HUES64 (cell line): ENCODE measurements at regions not wholly inside any gene's neighbourhood (a gene's known extent, or its start where the extent isn't known, plus 50 kb on each side); places are given as distances from the start of the nearest gene placed in this dataset.

Source experiments
- H3K27ac ChIP-seq: 2 replicates; pipeline ENCODE4 v1.7.0; 2013; ENCODE audit warnings: low read depth, low read length, inconsistent platforms
- H3K27me3 ChIP-seq: 2 replicates; pipeline ENCODE4 v1.6.1; 2013; ENCODE audit warnings: mild to moderate bottlenecking, low read length; ENCODE audit not compliant: insufficient read depth
- H3K36me3 ChIP-seq: 2 replicates; pipeline ENCODE4 v1.6.1; 2013; ENCODE audit warnings: mild to moderate bottlenecking, low read length; ENCODE audit not compliant: insufficient read depth
- H3K4me1 ChIP-seq: 2 replicates; pipeline ENCODE4 v1.6.1; 2013; ENCODE audit warnings: mild to moderate bottlenecking, low read length, moderate library complexity; ENCODE audit not compliant: insufficient read depth
- H3K4me3 ChIP-seq: 2 replicates; pipeline ENCODE4 v1.5.1; 2013; ENCODE audit warnings: mild to moderate bottlenecking, low read length, moderate library complexity
- H3K9ac ChIP-seq: 2 replicates; pipeline ENCODE4 v1.6.1; 2013; ENCODE audit warnings: mild to moderate bottlenecking, low read depth, low read length
- H3K9me3 ChIP-seq: 2 replicates; pipeline ENCODE4 v1.6.1; 2013; ENCODE audit warnings: low read depth, low read length; ENCODE audit not compliant: insufficient read depth
- WGBS: fragments of 150-250, 120-280 bp; methylation state at CpG from one replicate; pipeline ENCODE4 v1.1.7; 2013; ENCODE audit warnings: missing lambda C conversion rate; 5-methylcytosine and 5-hydroxymethylcytosine counted together

DNA sequence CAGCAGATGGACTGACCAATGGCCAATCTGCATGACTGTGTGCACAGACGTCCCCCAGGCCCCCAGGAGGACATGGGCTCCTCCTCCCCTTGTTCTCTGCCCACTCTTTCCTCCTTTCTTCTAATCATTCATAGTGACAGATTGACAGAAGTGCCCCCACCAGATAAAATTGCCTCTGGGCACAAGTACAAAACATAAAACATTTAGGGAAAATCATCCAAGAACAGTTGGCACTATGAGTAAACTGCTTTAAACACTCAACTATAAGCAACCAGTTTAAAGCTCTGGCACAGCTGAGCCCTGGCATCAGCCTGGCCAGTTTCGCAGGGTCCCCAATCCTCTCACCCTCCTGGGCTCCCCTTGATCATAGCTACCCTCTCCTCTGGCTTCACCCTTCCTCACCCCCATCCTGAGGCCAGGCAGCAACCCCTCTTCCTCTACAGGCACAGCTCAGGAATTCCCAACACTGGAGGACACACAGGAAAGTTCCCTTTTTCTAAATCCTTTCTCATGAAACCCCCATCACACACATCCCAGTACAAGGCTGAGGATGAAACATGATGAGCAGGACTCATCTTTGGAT is 232.9 kb downstream of the BUD13 start:
- WGBS, result 86% methylated on average over 2 of the region's 2 CpGs
- H3K27me3 ChIP-seq, result 0 out of 2 replicates have a peak, but pooled peaks cover 3% of the 10 kb centered on the region
- 0 out of 2 replicates have a peak, but pooled peaks cover 7% of the 10 kb centered on the region for H3K4me1 ChIP-seq
- H3K9ac ChIP-seq, result no peak overlapping the region
- no peaks in the 10 kb centered on the region for H3K9me3 ChIP-seq
- no peak overlapping the region for H3K4me3 ChIP-seq
- H3K27ac ChIP-seq, result no peak overlapping the region
- no peaks in the 10 kb centered on the region for H3K36me3 ChIP-seq

DNA sequence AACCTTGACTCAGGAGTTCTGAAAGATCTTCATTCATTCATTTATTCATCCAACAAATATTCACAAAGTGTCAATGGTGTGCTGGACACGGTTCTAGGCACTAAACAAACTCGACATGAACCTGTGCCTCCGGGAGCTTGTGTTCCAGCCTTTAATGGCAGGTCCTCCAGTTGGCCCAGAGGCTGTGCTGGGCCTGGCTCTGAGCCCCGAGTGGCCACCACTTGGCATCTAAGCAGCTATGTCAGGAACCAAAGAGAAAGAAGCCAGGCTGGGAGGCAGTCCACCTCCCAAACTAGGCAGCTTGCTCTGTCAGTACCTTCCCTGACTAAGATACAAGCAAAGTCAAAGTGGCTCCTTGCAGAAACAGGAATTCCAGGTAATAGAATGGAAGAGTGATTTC is 233.6 kb downstream of the BUD13 start:
- H3K27me3 ChIP-seq, result 0 out of 2 replicates have a peak, but pooled peaks cover 3% of the 10 kb centered on the region
- no peak overlapping the region for H3K9ac ChIP-seq
- H3K4me1 ChIP-seq, result 0 out of 2 replicates have a peak, but pooled peaks cover 7% of the 10 kb centered on the region
- H3K4me3 ChIP-seq, result no peak overlapping the region
- 94% methylated on average over 4 of the region's 4 CpGs for WGBS
- H3K9me3 ChIP-seq, result no peaks in the 10 kb centered on the region
- no peak overlapping the region for H3K27ac ChIP-seq
- no peaks in the 10 kb centered on the region for H3K36me3 ChIP-seq

DNA sequence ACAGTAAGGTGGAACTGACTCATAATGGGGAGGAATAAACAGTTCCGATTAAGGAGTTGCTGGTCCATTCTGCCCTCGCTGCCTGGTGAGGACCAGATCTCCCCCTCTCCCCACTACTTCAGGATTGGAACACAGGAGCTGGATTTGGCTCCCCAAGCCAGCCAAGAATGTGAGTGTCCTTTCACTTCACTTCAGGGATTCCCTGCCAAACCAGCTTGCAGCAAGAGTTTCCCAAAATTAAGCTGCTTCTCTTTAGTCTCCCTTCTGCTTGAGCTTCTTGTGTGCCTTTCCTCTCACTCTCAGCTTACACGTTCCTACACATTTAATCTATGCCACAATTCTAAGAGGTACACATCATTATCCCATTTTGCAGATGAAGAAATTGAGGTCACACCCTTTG is 234.1 kb downstream of the BUD13 start:
- peaks cover 5% of the 10 kb centered on the region; the same call in 1 of the 2 replicates for H3K4me1 ChIP-seq
- WGBS, result 86% methylated on average over 3 of the region's 3 CpGs

GRCh38 chr11:116537709-116538108 is 235.1 kb downstream of the BUD13 start:
- Histone ChIP-seq H3K4me3 (no peak overlapping the region), H3K27ac (no peak overlapping the region), H3K9ac (no peak overlapping the region), H3K36me3 (no peaks in the 10 kb centered on the region), H3K27me3 (0 out of 2 replicates have a peak, but pooled peaks cover 3% of the 10 kb centered on the region), H3K9me3 (no peaks in the 10 kb centered on the region), H3K4me1 (peaks cover 9% of the 10 kb centered on the region; the same call in 1 of the 2 replicates)
- 93% methylated on average over 11 of the region's 11 CpGs for WGBS

More for the DNA sequence above, 234.1 kb downstream of the BUD13 start:
- H3K27me3 ChIP-seq, result 0 out of 2 replicates have a peak, but pooled peaks cover 3% of the 10 kb centered on the region
- H3K27ac ChIP-seq, result no peak overlapping the region
- no peaks in the 10 kb centered on the region for H3K9me3 ChIP-seq
- H3K36me3 ChIP-seq, result no peaks in the 10 kb centered on the region
- H3K9ac ChIP-seq, result no peak overlapping the region
- no peak overlapping the region for H3K4me3 ChIP-seq

DNA sequence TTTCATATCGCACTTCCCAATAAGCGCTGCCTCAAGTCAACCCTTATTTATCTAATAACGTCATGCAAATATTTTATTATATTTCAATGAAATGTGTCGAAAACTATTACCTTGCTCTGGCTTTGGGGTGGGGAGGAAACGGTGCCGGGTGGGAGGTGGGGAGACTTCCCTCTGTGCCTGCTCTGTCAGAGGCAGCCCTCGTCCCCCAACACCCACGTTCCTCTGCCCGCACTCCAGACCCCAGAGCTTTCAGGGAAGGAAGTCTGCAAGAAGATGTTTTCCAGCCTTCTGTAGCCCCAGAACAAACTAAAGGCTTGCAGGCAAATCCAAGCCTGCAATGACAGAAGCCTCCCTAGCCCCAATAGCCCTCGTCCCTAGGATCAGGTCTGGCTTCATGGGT is 235.7 kb downstream of the BUD13 start:
- 0 out of 2 replicates have a peak, but pooled peaks cover 3% of the 10 kb centered on the region for H3K27me3 ChIP-seq
- no peak overlapping the region for H3K27ac ChIP-seq
- 98% methylated on average over 9 of the region's 10 CpGs for WGBS
- no peaks in the 10 kb centered on the region for H3K36me3 ChIP-seq
- no peak overlapping the region for H3K9ac ChIP-seq
- peaks cover 9% of the 10 kb centered on the region; the same call in 1 of the 2 replicates for H3K4me1 ChIP-seq
- no peaks in the 10 kb centered on the region for H3K9me3 ChIP-seq
- no peak overlapping the region for H3K4me3 ChIP-seq

DNA sequence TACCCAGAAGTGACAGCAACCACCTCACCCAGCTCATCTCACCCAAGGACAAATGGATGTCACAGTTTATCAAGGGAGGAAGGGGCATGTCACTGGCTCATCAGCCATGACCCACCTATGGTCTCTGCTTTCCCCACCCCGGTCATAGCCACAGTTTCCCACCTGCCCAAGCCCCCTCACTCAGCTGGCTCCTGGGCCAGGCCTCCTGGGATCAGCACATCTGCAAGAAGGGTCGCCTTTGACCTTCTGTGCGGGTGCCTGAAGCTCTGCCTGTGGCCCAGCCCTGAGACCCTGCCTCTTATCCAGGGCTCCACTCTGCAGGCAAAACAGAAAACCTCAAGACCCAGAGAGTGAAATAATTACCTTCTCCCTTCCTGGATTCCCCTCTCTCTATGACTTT is 236.4 kb downstream of the BUD13 start:
- WGBS, result 91% methylated on average over 3 of the region's 3 CpGs
- no peaks in the 10 kb centered on the region for H3K36me3 ChIP-seq
- no peak overlapping the region for H3K9ac ChIP-seq
- H3K4me3 ChIP-seq, result no peak overlapping the region
- no peak overlapping the region for H3K27ac ChIP-seq
- H3K4me1 ChIP-seq, result peaks cover 9% of the 10 kb centered on the region; the same call in 1 of the 2 replicates
- H3K9me3 ChIP-seq, result no peaks in the 10 kb centered on the region
- 0 out of 2 replicates have a peak, but pooled peaks cover 3% of the 10 kb centered on the region for H3K27me3 ChIP-seq

DNA sequence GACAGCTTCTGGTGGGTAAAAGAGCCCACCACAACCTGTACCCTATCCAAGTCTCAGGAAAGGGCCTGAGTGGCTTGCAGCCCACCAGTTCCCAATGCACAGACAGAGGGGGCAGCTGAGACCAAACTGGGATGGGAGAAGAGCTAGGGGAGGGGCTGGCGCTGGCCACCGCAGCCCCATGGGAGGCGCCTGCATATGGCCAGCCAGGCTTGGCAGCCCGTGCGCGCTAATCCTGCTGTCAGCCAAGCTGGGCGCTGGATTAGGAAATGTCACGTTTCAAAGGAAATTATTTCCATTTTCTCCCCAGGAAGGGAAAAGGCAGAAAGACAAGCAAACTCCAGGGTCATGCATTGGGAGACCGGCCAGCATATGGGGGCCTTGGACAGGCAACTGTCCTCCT is 236.8 kb downstream of the BUD13 start:
- Histone ChIP-seq H3K27ac (no peak overlapping the region), H3K9ac (no peak overlapping the region), H3K27me3 (0 out of 2 replicates have a peak, but pooled peaks cover 3% of the 10 kb centered on the region), H3K4me3 (no peak overlapping the region), H3K4me1 (peaks cover 9% of the 10 kb centered on the region; the same call in 1 of the 2 replicates), H3K9me3 (no peaks in the 10 kb centered on the region), H3K36me3 (no peaks in the 10 kb centered on the region)
- 89% methylated on average over 9 of the region's 9 CpGs for WGBS

DNA sequence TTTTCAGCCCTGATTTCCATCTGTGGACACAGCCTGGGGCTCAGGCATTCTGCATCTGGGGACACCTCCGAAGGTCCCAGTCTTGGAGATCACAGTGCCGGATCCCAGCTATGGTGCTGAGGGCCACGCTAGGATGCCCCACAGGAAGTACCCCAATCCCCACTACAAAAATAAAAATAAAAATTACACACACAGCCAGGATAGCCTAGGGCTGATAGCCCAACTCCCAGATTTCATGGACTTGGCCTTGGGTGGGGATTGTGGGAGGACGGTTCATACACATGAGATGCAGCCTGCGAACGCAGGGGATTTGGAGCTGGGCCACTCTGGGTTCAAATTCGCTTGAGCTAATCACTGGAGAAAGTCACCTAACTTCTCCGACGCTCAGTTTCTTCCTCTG is 237.7 kb downstream of the BUD13 start:
- H3K4me1 ChIP-seq, result peaks cover 9% of the 10 kb centered on the region; the same call in 1 of the 2 replicates
- no peak overlapping the region for H3K9ac ChIP-seq
- H3K9me3 ChIP-seq, result no peaks in the 10 kb centered on the region
- WGBS, result 96% methylated on average over 9 of the region's 9 CpGs
- H3K4me3 ChIP-seq, result no peak overlapping the region
- H3K27ac ChIP-seq, result no peak overlapping the region
- 0 out of 2 replicates have a peak, but pooled peaks cover 3% of the 10 kb centered on the region for H3K27me3 ChIP-seq
- H3K36me3 ChIP-seq, result no peaks in the 10 kb centered on the region

DNA sequence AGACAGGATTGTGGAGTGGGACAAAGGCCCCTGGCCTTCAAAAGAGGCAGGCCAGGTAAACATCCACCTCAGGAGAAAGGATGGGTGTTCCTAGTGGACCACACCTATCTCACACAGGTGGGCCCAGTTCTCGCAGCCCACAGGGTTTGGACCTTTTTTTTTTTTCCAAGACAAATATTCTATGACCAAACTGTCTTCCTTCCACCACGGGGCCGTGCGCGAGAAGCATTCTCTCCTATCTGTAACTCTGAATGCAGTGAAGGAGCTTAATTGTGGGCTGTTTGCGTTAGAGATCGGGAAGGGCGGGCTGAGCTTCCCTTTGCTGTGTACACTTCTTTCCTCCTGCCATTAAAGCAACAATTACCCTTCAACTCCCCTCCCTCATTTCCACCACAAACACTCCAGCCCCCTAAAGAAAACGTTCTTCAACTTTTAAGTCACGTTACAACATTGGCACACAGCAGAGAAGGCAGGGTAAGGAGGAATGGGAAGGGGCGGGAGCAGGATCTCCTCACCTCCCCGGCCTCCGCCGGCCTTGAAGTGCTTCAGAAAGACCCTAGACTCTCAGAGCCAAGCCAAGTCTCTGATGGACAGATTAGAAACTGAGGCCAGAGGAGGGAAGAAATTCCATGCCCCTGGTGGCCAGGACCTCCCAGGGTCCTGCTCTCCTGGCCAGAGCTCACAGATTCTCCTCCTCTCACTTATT is 238.4 kb downstream of the BUD13 start:
- no peak overlapping the region for H3K27ac ChIP-seq
- no peaks in the 10 kb centered on the region for H3K9me3 ChIP-seq
- 83% methylated on average over 14 of the region's 14 CpGs for WGBS
- no peak overlapping the region for H3K9ac ChIP-seq
- H3K4me1 ChIP-seq, result peaks cover 9% of the 10 kb centered on the region; the same call in 1 of the 2 replicates
- H3K27me3 ChIP-seq, result 0 out of 2 replicates have a peak, but pooled peaks cover 3% of the 10 kb centered on the region
- no peaks in the 10 kb centered on the region for H3K36me3 ChIP-seq
- no peak overlapping the region for H3K4me3 ChIP-seq

GRCh38 chr11:116533186-116533825 is 239.5 kb downstream of the BUD13 start:
- WGBS, result 58% methylated on average over 11 of the region's 11 CpGs
- Histone ChIP-seq H3K4me1 (peaks cover 9% of the 10 kb centered on the region; the same call in 1 of the 2 replicates), H3K9ac (no peak overlapping the region), H3K9me3 (no peaks in the 10 kb centered on the region), H3K36me3 (no peaks in the 10 kb centered on the region), H3K27ac (no peak overlapping the region), H3K4me3 (no peak overlapping the region), H3K27me3 (0 out of 2 replicates have a peak, but pooled peaks cover 3% of the 10 kb centered on the region)

GRCh38 chr11:116532066-116532465 is 240.7 kb downstream of the BUD13 start:
- Histone ChIP-seq H3K36me3 (no peaks in the 10 kb centered on the region), H3K27me3 (no peaks in the 10 kb centered on the region)
- WGBS, result 94% methylated on average over 6 of the region's 8 CpGs

More at GRCh38 chr11:116532066-116532465, 240.7 kb downstream of the BUD13 start:
- Histone ChIP-seq H3K4me3 (no peak overlapping the region), H3K9me3 (no peaks in the 10 kb centered on the region), H3K4me1 (peaks cover 9% of the 10 kb centered on the region; the same call in 1 of the 2 replicates), H3K9ac (no peak overlapping the region), H3K27ac (no peak overlapping the region)
